ENCODE measurements at regions not wholly inside any gene's neighbourhood (a gene's known extent, or its start where the extent isn't known, plus 50 kb on each side); places are given as distances from the start of the nearest gene placed in this dataset.

DNA sequence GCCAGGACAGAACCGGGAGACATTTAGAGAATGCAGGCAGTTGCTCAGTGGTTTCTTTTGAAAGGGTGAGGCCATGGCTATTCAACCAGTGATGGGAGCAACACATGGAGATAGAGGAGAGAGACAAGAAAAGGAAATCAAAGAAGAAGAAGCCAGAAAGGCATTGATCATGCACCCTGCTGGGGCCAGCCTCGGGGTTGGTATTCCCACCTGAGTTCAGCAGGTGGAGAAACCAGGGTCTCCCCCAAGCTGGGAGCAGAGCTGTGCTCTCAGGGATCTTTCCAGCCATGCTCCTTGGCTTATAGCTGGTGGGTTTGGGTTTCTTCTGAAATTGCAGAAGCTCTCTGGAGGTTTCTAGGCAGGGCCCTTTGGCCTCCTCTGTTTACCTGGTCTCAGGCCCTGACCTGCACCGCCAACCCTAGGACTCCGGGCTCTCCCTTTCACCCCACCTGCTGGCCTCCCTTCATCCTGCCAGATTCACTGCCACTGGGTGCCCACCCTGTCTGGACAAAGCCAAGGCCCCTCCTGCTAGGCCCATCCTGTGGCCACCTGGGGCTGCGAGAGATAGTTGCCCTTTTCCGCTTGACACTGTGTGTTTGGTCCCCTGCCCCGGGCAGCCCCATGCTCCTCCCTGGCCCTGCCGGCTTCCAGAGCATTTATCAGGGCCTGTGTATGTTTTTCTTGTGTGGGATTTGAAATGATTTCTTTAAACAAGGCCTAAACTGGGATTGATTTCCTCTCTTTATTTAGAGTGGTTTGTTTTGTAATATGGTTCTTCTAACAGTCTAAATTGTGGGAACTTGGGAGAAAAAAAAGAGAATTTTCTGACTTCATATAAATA lies 126.7 kb downstream of the DDX1 start:
- no peak for ATAC-seq
- intact Hi-C loops (cut with DNase I), result no loop called here
- Histone ChIP-seq H3K4me1 (no peaks in the 10 kb centered on the region), H3K27me3 (no peaks in the 10 kb centered on the region), H3K9me3 (no peaks in the 10 kb centered on the region), H3K36me3 (no peaks in the 10 kb centered on the region), H3K4me3 (no peak overlapping the region), H3K27ac (no peak overlapping the region)
- TF ChIP-seq, protein P1, sequence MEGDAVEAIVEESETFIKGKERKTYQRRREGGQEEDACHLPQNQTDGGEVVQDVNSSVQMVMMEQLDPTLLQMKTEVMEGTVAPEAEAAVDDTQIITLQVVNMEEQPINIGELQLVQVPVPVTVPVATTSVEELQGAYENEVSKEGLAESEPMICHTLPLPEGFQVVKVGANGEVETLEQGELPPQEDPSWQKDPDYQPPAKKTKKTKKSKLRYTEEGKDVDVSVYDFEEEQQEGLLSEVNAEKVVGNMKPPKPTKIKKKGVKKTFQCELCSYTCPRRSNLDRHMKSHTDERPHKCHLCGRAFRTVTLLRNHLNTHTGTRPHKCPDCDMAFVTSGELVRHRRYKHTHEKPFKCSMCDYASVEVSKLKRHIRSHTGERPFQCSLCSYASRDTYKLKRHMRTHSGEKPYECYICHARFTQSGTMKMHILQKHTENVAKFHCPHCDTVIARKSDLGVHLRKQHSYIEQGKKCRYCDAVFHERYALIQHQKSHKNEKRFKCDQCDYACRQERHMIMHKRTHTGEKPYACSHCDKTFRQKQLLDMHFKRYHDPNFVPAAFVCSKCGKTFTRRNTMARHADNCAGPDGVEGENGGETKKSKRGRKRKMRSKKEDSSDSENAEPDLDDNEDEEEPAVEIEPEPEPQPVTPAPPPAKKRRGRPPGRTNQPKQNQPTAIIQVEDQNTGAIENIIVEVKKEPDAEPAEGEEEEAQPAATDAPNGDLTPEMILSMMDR (IDR thresholded peaks at IDR 0.05), result no peak
- no peak for DNase-seq

DNA sequence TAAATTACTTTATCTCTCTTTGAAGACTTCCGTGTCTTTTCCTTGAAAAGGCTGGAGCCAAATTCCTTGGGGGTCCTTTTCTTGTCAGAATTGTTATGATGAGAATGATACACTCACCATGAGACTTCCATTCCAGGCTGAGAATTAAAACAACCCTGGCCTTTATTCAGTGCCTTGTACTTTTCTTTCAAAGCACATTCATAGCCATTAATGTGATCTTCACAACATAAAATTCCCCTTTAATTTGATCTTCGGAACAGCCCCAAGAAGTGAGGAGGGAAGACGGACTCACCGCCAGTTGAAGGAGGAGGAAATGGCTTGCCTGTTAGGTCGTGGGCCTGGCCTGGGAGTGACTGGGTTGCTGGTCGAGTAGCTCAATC lies 127.3 kb downstream of the DDX1 start:
- no peak overlapping the region for H3K27ac ChIP-seq
- no peaks in the 10 kb centered on the region for H3K9me3 ChIP-seq
- intact Hi-C loops (cut with DNase I), result no loop called here
- ATAC-seq, result no peak
- H3K27me3 ChIP-seq, result no peaks in the 10 kb centered on the region
- no peak overlapping the region for H3K4me3 ChIP-seq
- H3K36me3 ChIP-seq, result no peaks in the 10 kb centered on the region
- no peak for DNase-seq
- H3K4me1 ChIP-seq, result no peaks in the 10 kb centered on the region
- TF ChIP-seq, protein P1 (IDR thresholded peaks at IDR 0.05), result no peak

GRCh38 chr2:15719566-15720313 lies 128.1 kb downstream of the DDX1 start:
- no peak for ATAC-seq
- intact Hi-C loops (cut with DNase I), result no loop called here
- DNase-seq, result no peak
- Histone ChIP-seq H3K27me3 (no peaks in the 10 kb centered on the region), H3K4me1 (no peaks in the 10 kb centered on the region), H3K36me3 (no peaks in the 10 kb centered on the region), H3K27ac (no peak overlapping the region), H3K9me3 (no peaks in the 10 kb centered on the region), H3K4me3 (no peak overlapping the region)
- TF ChIP-seq, protein P1 (IDR thresholded peaks at IDR 0.05), result no peak

DNA sequence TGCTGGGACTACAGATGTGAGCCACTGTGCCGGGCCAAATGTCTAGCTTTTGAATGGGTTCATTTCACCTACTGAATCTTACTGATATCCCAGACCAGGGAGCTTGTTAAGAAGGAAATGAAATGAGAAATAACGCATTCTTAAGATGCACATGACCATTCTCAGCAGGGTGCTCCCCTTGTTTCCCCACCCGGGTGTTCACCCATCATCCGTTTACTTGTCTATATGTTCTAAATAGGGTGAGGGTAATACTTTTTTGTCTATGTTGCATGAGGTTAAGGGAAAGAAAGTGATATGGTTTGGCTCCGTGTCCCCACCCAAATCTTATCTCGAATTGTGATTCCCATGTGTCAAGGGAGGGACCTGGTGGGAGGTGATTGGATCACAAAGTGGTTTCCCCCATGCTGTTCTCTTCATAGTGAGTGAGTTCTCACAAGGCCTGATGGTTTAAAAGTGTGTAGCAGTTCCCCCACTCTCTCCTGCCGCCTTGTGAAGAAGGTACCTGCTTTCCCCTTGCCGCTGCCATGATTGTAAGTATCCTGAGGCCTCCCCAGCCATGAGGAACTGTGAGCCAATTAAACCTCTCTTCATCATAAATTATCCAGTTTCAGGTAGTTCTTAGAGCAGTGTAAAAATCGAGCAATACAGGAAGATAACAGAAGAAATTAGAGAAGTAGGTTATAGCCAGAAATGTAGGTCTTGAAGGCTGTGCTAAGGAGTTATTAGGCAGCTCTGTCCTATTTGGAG lies 129.1 kb downstream of the DDX1 start:
- no peak overlapping the region for H3K27ac ChIP-seq
- intact Hi-C loops (cut with DNase I), result no loop called here
- no peak overlapping the region for H3K4me3 ChIP-seq

GRCh38 chr2:15721411-15722067 lies 129.9 kb downstream of the DDX1 start:
- no peak for ATAC-seq
- DNase-seq, result no peak
- no peak overlapping the region for H3K27ac ChIP-seq
- TF ChIP-seq, protein P1 (IDR thresholded peaks at IDR 0.05), result no peak
- intact Hi-C loops (cut with DNase I), result no loop called here
- no peak overlapping the region for H3K4me3 ChIP-seq
- H3K27me3 ChIP-seq, result no peaks in the 10 kb centered on the region
- no peaks in the 10 kb centered on the region for H3K4me1 ChIP-seq
- H3K9me3 ChIP-seq, result no peaks in the 10 kb centered on the region
- H3K36me3 ChIP-seq, result no peaks in the 10 kb centered on the region

More for the DNA sequence above, 129.1 kb downstream of the DDX1 start:
- no peaks in the 10 kb centered on the region for H3K27me3 ChIP-seq
- ATAC-seq (no peak), DNase-seq (no peak)
- TF ChIP-seq, protein P1 (IDR thresholded peaks at IDR 0.05), result no peak
- H3K4me1 ChIP-seq, result no peaks in the 10 kb centered on the region
- no peaks in the 10 kb centered on the region for H3K36me3 ChIP-seq
- H3K9me3 ChIP-seq, result no peaks in the 10 kb centered on the region

Data from upper lobe of right lung (tissue), 1 donor.